ENCODE measurements at regions not wholly inside any gene's neighbourhood (a gene's known extent, or its start where the extent isn't known, plus 50 kb on each side); places are given as distances from the start of the nearest gene placed in this dataset.

DNA sequence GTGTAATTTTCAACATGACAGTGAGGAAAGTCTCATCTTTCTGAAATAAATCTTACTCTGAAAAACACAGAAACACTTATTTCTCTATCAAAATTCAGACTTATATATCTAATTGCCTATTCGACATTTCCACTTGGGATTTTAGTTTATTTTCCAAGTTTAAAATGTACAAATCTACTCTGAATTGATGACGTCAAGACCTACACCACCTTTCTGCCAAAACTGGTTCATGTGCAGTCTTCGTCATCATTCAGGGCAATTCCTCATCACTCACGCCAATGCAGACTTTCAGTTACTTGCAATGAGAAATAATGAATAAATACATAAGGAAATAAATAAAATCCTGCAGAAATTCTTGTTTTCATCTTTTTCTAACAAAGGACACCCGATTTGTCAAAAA is 843.8 kb downstream of the C12orf50 start:
- TF ChIP-seq, protein P1, sequence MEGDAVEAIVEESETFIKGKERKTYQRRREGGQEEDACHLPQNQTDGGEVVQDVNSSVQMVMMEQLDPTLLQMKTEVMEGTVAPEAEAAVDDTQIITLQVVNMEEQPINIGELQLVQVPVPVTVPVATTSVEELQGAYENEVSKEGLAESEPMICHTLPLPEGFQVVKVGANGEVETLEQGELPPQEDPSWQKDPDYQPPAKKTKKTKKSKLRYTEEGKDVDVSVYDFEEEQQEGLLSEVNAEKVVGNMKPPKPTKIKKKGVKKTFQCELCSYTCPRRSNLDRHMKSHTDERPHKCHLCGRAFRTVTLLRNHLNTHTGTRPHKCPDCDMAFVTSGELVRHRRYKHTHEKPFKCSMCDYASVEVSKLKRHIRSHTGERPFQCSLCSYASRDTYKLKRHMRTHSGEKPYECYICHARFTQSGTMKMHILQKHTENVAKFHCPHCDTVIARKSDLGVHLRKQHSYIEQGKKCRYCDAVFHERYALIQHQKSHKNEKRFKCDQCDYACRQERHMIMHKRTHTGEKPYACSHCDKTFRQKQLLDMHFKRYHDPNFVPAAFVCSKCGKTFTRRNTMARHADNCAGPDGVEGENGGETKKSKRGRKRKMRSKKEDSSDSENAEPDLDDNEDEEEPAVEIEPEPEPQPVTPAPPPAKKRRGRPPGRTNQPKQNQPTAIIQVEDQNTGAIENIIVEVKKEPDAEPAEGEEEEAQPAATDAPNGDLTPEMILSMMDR (IDR thresholded peaks at IDR 0.05), result no peak
- TF ChIP-seq POLR2A (IDR thresholded peaks at IDR 0.05), result no peak
